Testis (tissue), 2 donors: ENCODE measurements at regions not wholly inside any gene's neighbourhood (a gene's known extent, or its start where the extent isn't known, plus 50 kb on each side); places are given as distances from the start of the nearest gene placed in this dataset.

Experiments used
- CTCF ChIP-seq, 3 experiments: fragments of 450-650 bp in 2 of 3; fragments of 200-600 bp in 1 of 3; sonication (generic) in 1 of 3; IDR thresholded peaks; one replicate each; pipeline ENCODE4 v1.5.1; 2016 to 2019; ENCODE audit warnings: antibody characterized with exemption in 3 of 3, mild to moderate bottlenecking in 2 of 3, moderate library complexity in 1 of 3
- POLR2A ChIP-seq: fragments of 450-650 bp; IDR thresholded peaks from one replicate; pipeline ENCODE4 v1.6.1; 2017; ENCODE audit warnings: antibody characterized with exemption, mild to moderate bottlenecking, moderate library complexity

GRCh38 chr12:126914170-126914793, 1352.7 kb upstream of the TMEM132C start:
- TF ChIP-seq CTCF (IDR thresholded peaks at IDR 0.05): no peak
- TF ChIP-seq POLR2A: no peak
